SK-N-SH treated with all-trans-retinoic acid at 6 μM for 48 hours (cell line): ENCODE measurements at regions not wholly inside any gene's neighbourhood (a gene's known extent, or its start where the extent isn't known, plus 50 kb on each side); places are given as distances from the start of the nearest gene placed in this dataset.

Source experiments
- ATAC-seq: fragments of 200-7000 bp; cut with Tn5 transposase; 3 replicates; pipeline ENCODE4 v1.9.1; 2020; ENCODE audit warnings: mild to moderate bottlenecking, moderate library complexity
- BACH2 ChIP-seq: fragments of 250-450 bp; sonication (Bioruptor Pico); IDR thresholded peaks from 2 replicates; pipeline ENCODE4 v1.9.0; 2021; ENCODE audit warnings: mild to moderate bottlenecking, borderline replicate concordance
- CREB5 ChIP-seq: fragments of 250-450 bp; sonication (Bioruptor Pico); IDR thresholded peaks from 2 replicates; pipeline ENCODE4 v1.5.1; 2020; ENCODE audit warnings: low read depth, mild to moderate bottlenecking, moderate library complexity
- CSDC2 ChIP-seq: fragments of 250-450 bp; sonication (Bioruptor Pico); IDR thresholded peaks from 2 replicates; pipeline ENCODE4 v1.5.0; 2020; ENCODE audit warnings: mild to moderate bottlenecking, moderate library complexity
- CSRNP3 ChIP-seq: fragments of 250-450 bp; sonication (Bioruptor Pico); IDR thresholded peaks from 2 replicates; pipeline ENCODE4 v1.5.1; 2021; ENCODE audit warnings: mild to moderate bottlenecking, moderate library complexity
- ESRRG ChIP-seq: fragments of 250-450 bp; sonication (Bioruptor Pico); IDR thresholded peaks from 2 replicates; pipeline ENCODE4 v1.6.1; 2021; ENCODE audit warnings: mild to moderate bottlenecking
- GLIS3 ChIP-seq: fragments of 250-450 bp; sonication (Bioruptor Pico); IDR thresholded peaks from 2 replicates; pipeline ENCODE4 v1.5.0; 2020; ENCODE audit warnings: mild to moderate bottlenecking, moderate library complexity
- ISL1 ChIP-seq: fragments of 250-450 bp; sonication (Bioruptor Pico); IDR thresholded peaks from 2 replicates; pipeline ENCODE4 v2.1.2; 2022; ENCODE audit warnings: mild to moderate bottlenecking, moderate library complexity
- OSR1 ChIP-seq: fragments of 250-450 bp; sonication (Bioruptor Pico); IDR thresholded peaks from 2 replicates; pipeline ENCODE4 v1.8.0; 2022; ENCODE audit warnings: moderate library complexity, mild to moderate bottlenecking, inconsistent platforms
- PATZ1 ChIP-seq: fragments of 250-450 bp; sonication (Bioruptor Pico); IDR thresholded peaks from 2 replicates; pipeline ENCODE4 v1.8.0; 2020; ENCODE audit warnings: mild to moderate bottlenecking, moderate library complexity, borderline replicate concordance
- POU6F1 ChIP-seq: fragments of 250-450 bp; sonication (Bioruptor Pico); IDR thresholded peaks from 2 replicates; pipeline ENCODE4 v1.8.0; 2021; ENCODE audit warnings: low read depth, mild to moderate bottlenecking, moderate library complexity, borderline replicate concordance
- SNAI2 ChIP-seq: fragments of 250-450 bp; sonication (Bioruptor Pico); IDR thresholded peaks from 2 replicates; pipeline ENCODE4 v1.5.0; 2020; ENCODE audit warnings: mild to moderate bottlenecking, moderate library complexity
- TOX ChIP-seq: fragments of 250-450 bp; sonication (Bioruptor Pico); IDR thresholded peaks from 2 replicates; pipeline ENCODE4 v1.8.0; 2021; ENCODE audit warnings: mild to moderate bottlenecking, moderate library complexity, borderline replicate concordance
- TSHZ2 ChIP-seq: fragments of 250-450 bp; sonication (Bioruptor Pico); IDR thresholded peaks from 2 replicates; pipeline ENCODE4 v1.5.0; 2020; ENCODE audit warnings: mild to moderate bottlenecking, moderate library complexity
- ZC3H10 ChIP-seq: fragments of 250-450 bp; sonication (Bioruptor Pico); IDR thresholded peaks from 2 replicates; pipeline ENCODE4 v1.5.1; 2021; ENCODE audit warnings: mild to moderate bottlenecking, moderate library complexity
- ZFP3 ChIP-seq: fragments of 250-450 bp; sonication (Bioruptor Pico); IDR thresholded peaks from 2 replicates; pipeline ENCODE4 v1.5.0; 2020; ENCODE audit warnings: mild to moderate bottlenecking, moderate library complexity
- ZNF565 ChIP-seq: fragments of 450-650 bp; formaldehyde crosslinking; conservative IDR thresholded peaks from 2 replicates; pipeline ENCODE4 v1.5.0; 2020; ENCODE audit warnings: low read depth, mild to moderate bottlenecking, moderate library complexity
- ZNF70 ChIP-seq: fragments of 450-650 bp; formaldehyde crosslinking; IDR thresholded peaks from 2 replicates; pipeline ENCODE4 v1.5.0; 2020; ENCODE audit warnings: mild to moderate bottlenecking, moderate library complexity
- ZNF8 ChIP-seq: fragments of 450-650 bp; formaldehyde crosslinking; IDR thresholded peaks from 2 replicates; pipeline ENCODE4 v1.5.0; 2020; ENCODE audit warnings: mild to moderate bottlenecking, moderate library complexity

- TF ChIP-seq TOX (CRISPR knock-in tag) = no peak
- TF ChIP-seq ESRRG = no peak
- TF ChIP-seq CSDC2 (CRISPR knock-in tag) = no peak
- TF ChIP-seq OSR1 (CRISPR knock-in tag) = no peak
- TF ChIP-seq ZFP3 (CRISPR knock-in tag) = no peak
- no peak for TF ChIP-seq ZC3H10 (CRISPR knock-in tag)
- TF ChIP-seq ZNF565 (CRISPR knock-in tag) = no peak
- no peak for TF ChIP-seq SNAI2 (CRISPR knock-in tag)
Measured at GRCh38 chr2:55782528-55783173, 89.0 kb upstream of the PNPT1 start (continued).

GRCh38 chr2:55781542-55781941 is 87.9 kb upstream of the PNPT1 start:
- TF ChIP-seq ISL1 (CRISPR knock-in tag) (no peak), TSHZ2 (no peak), PATZ1 (no peak), GLIS3 (no peak)
- ATAC-seq = no peak

- ATAC-seq = no peak
- no peak for TF ChIP-seq OSR1 (CRISPR knock-in tag)
- TF ChIP-seq ISL1 (CRISPR knock-in tag) = no peak
- TF ChIP-seq ESRRG = no peak
- no peak for TF ChIP-seq SNAI2 (CRISPR knock-in tag)
- TF ChIP-seq ZNF70 (CRISPR knock-in tag) = no peak
- TF ChIP-seq PATZ1 = no peak
- no peak for TF ChIP-seq ZFP3 (CRISPR knock-in tag)
- no peak for TF ChIP-seq POU6F1 (CRISPR knock-in tag)
- TF ChIP-seq ZNF8 = no peak
- TF ChIP-seq BACH2 = no peak
- TF ChIP-seq CREB5 = no peak
- TF ChIP-seq CSRNP3 (CRISPR knock-in tag) = no peak
- TF ChIP-seq GLIS3 = no peak
- no peak for TF ChIP-seq TSHZ2
- TF ChIP-seq ZNF565 (CRISPR knock-in tag) = no peak
- TF ChIP-seq, all 23 proteins: peak for 0
Measured at GRCh38 chr2:55780697-55781096, 87.1 kb upstream of the PNPT1 start.
